A549 (cell line): ENCODE measurements at regions not wholly inside any gene's neighbourhood (a gene's known extent, or its start where the extent isn't known, plus 50 kb on each side); places are given as distances from the start of the nearest gene placed in this dataset.

Experiments used
- CHD2 ChIP-seq: fragments of 150-350 bp; IDR thresholded peaks from 2 replicates; pipeline ENCODE4 v1.6.1; 2014; ENCODE audit warnings: low read length; ENCODE audit not compliant: partially characterized antibody
- TF ChIP-seq, protein P1 (sequence below): fragments of >200 bp; sonication (Bioruptor Twin); formaldehyde crosslinking; IDR thresholded peaks from 3 replicates; pipeline ENCODE4 v1.5.1; 2016

DNA sequence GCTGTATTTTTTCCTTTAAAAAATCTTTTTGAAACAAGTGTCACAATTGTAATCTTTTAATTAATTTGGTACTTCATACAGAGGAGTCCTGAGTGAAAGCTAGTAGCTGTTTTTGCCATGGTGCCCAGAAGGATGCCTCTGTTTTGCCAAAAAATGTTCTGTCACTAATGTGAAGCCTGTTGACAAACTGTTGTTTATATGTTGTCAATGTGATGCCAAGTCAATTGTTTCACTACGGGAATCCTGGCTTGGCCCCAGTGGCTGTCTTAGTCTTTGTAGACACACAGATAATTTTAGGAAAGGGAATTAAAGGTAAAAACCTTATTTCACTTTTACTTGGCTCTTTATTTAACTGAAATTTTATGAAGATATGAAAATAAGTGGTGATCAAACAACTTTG is 706.4 kb upstream of the MMS22L start:
- no peak for TF ChIP-seq CHD2
- TF ChIP-seq, protein P1, sequence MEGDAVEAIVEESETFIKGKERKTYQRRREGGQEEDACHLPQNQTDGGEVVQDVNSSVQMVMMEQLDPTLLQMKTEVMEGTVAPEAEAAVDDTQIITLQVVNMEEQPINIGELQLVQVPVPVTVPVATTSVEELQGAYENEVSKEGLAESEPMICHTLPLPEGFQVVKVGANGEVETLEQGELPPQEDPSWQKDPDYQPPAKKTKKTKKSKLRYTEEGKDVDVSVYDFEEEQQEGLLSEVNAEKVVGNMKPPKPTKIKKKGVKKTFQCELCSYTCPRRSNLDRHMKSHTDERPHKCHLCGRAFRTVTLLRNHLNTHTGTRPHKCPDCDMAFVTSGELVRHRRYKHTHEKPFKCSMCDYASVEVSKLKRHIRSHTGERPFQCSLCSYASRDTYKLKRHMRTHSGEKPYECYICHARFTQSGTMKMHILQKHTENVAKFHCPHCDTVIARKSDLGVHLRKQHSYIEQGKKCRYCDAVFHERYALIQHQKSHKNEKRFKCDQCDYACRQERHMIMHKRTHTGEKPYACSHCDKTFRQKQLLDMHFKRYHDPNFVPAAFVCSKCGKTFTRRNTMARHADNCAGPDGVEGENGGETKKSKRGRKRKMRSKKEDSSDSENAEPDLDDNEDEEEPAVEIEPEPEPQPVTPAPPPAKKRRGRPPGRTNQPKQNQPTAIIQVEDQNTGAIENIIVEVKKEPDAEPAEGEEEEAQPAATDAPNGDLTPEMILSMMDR, result no peak
